GM23338 (cell line): ENCODE measurements at regions not wholly inside any gene's neighbourhood (a gene's known extent, or its start where the extent isn't known, plus 50 kb on each side); places are given as distances from the start of the nearest gene placed in this dataset.

Experiments used
- ATAC-seq: fragments of 200-7000 bp; cut with Tn5 transposase; 3 replicates; pipeline ENCODE4 v1.9.1; 2020
- DNase-seq: peaks from one replicate; pipeline ENCODE4 v3.0.0-alpha.2; 2015; ENCODE audit warnings: low spot score
- H2AFZ ChIP-seq: fragments of 200-600 bp; sonication (generic); 2 replicates; pipeline ENCODE4 v1.8.0; 2016; ENCODE audit warnings: antibody characterized with exemption, mild to moderate bottlenecking, moderate library complexity
- H3F3A ChIP-seq: fragments of 200-600 bp; sonication (generic); replicated peaks from 2 replicates; pipeline ENCODE4 v1.8.0; 2017; ENCODE audit warnings: antibody characterized with exemption, mixed run types, low read depth
- H3K27ac ChIP-seq: fragments of 200-600 bp; sonication (generic); 2 replicates; pipeline ENCODE4 v1.6.1; 2016; ENCODE audit warnings: low read depth
- H3K27me3 ChIP-seq: fragments of 200-600 bp; sonication (generic); 2 replicates; pipeline ENCODE4 v1.8.0; 2016; ENCODE audit warnings: mild to moderate bottlenecking, mixed run types, moderate library complexity; ENCODE audit not compliant: insufficient read depth
- H3K36me3 ChIP-seq: fragments of 200-600 bp; sonication (generic); 2 replicates; pipeline ENCODE4 v1.8.0; 2016; ENCODE audit warnings: mild to moderate bottlenecking; ENCODE audit not compliant: insufficient read depth
- H3K4me1 ChIP-seq: fragments of 200-600 bp; sonication (generic); 2 replicates; pipeline ENCODE4 v1.8.0; 2016; ENCODE audit warnings: mild to moderate bottlenecking, moderate library complexity; ENCODE audit not compliant: insufficient read depth
- H3K4me2 ChIP-seq: fragments of 200-600 bp; sonication (generic); 2 replicates; pipeline ENCODE4 v1.7.1; 2017; ENCODE audit warnings: mixed run types
- H3K4me3 ChIP-seq: fragments of 200-600 bp; sonication (generic); 2 replicates; pipeline ENCODE4 v1.6.1; 2016; ENCODE audit warnings: mixed run types
- H3K79me2 ChIP-seq: fragments of 200-600 bp; sonication (generic); replicated peaks from 2 replicates; pipeline ENCODE4 v1.8.0; 2017; ENCODE audit warnings: mild to moderate bottlenecking; ENCODE audit not compliant: insufficient read depth
- H3K9me2 ChIP-seq: fragments of 200-600 bp; sonication (generic); 2 replicates; pipeline ENCODE4 v1.8.0; 2017; ENCODE audit not compliant: insufficient read depth
- H4K20me1 ChIP-seq: fragments of 200-600 bp; sonication (generic); replicated peaks from 2 replicates; pipeline ENCODE4 v1.8.0; 2017; ENCODE audit warnings: mild to moderate bottlenecking; ENCODE audit not compliant: insufficient read depth
- H3K27ac Mint-ChIP-seq: 2 replicates; pipeline ENCODE4 v1.8.0; 2020; ENCODE audit warnings: inconsistent platforms, mild to moderate bottlenecking, moderate library complexity, mixed read lengths
- H3K27me3 Mint-ChIP-seq: 3 replicates; pipeline ENCODE4 v1.8.0; 2022; ENCODE audit warnings: low read depth, mild to moderate bottlenecking, moderate library complexity, mixed read lengths, inconsistent platforms; ENCODE audit not compliant: insufficient read depth, poor library complexity
- H3K36me3 Mint-ChIP-seq: 3 replicates; pipeline ENCODE4 v1.8.0; 2021; ENCODE audit warnings: low read depth, mild to moderate bottlenecking, inconsistent platforms, moderate library complexity, mixed read lengths
- H3K4me1 Mint-ChIP-seq: 3 replicates; pipeline ENCODE4 v1.8.0; 2020; ENCODE audit warnings: mild to moderate bottlenecking, inconsistent platforms, mixed read lengths
- H3K4me3 Mint-ChIP-seq: 3 replicates; pipeline ENCODE4 v1.8.0; 2021; ENCODE audit warnings: moderate library complexity, mild to moderate bottlenecking, inconsistent platforms, mixed read lengths
- H3K9me3 Mint-ChIP-seq: 3 replicates; pipeline ENCODE4 v1.8.0; 2020; ENCODE audit warnings: moderate library complexity, mild to moderate bottlenecking, inconsistent platforms, mixed read lengths
- CREB1 ChIP-seq: fragments of 250-450 bp; sonication (Bioruptor Pico); IDR thresholded peaks from 2 replicates; pipeline ENCODE4 v1.5.0; 2020; ENCODE audit warnings: low read depth, mild to moderate bottlenecking, moderate library complexity
- CTCF ChIP-seq, 2 experiments: fragments of 200-600 bp in 1 of 2; sonication (generic) in 1 of 2; conservative IDR thresholded peaks; 2 replicates each; pipeline versions ENCODE4 v1.5.1 to v1.6.1; 2016 to 2017; ENCODE audit warnings: antibody characterized with exemption in 2 of 2, low read depth in 2 of 2, mild to moderate bottlenecking in 2 of 2, moderate library complexity in 1 of 2
- ETS1 ChIP-seq: IDR thresholded peaks from 2 replicates; pipeline ENCODE4 v1.6.1; 2016; ENCODE audit warnings: antibody characterized with exemption
- EZH2 ChIP-seq: fragments of 200-600 bp; sonication (generic); IDR thresholded peaks from one replicate; pipeline ENCODE4 v1.8.0; 2017; ENCODE audit warnings: antibody characterized with exemption, mild to moderate bottlenecking, low read depth; ENCODE audit not compliant: unreplicated experiment
- EZH2phosphoT487 ChIP-seq: fragments of 200-600 bp; sonication (generic); IDR thresholded peaks from one replicate; pipeline ENCODE4 v1.8.1; 2018; ENCODE audit warnings: antibody characterized with exemption; ENCODE audit not compliant: unreplicated experiment
- JUNB ChIP-seq: IDR thresholded peaks from one replicate; pipeline ENCODE4 v1.6.1; 2016; ENCODE audit warnings: antibody characterized with exemption; ENCODE audit not compliant: unreplicated experiment
- NANOG ChIP-seq: IDR thresholded peaks from 2 replicates; pipeline ENCODE4 v1.6.1; 2016; ENCODE audit warnings: antibody characterized with exemption, borderline replicate concordance
- POLR2AphosphoS5 ChIP-seq: IDR thresholded peaks from 2 replicates; pipeline ENCODE4 v1.6.1; 2016; ENCODE audit warnings: antibody characterized with exemption, low read depth
- REST ChIP-seq: IDR thresholded peaks from one replicate; pipeline ENCODE4 v1.6.1; 2018; ENCODE audit warnings: antibody characterized with exemption; ENCODE audit not compliant: unreplicated experiment
- STAT1 ChIP-seq: IDR thresholded peaks from one replicate; pipeline ENCODE4 v1.6.1; 2016; ENCODE audit warnings: antibody characterized with exemption; ENCODE audit not compliant: unreplicated experiment
- ZNF114 ChIP-seq: fragments of 250-450 bp; sonication (Bioruptor Pico); IDR thresholded peaks from 2 replicates; pipeline ENCODE4 v1.5.0; 2020; ENCODE audit warnings: mild to moderate bottlenecking, moderate library complexity
- ZNF331 ChIP-seq: fragments of 250-450 bp; sonication (Bioruptor Pico); IDR thresholded peaks from 2 replicates; pipeline ENCODE4 v1.5.0; 2020; ENCODE audit warnings: low read depth, mild to moderate bottlenecking, moderate library complexity
- ZNF462 ChIP-seq: fragments of 250-450 bp; sonication (Bioruptor Pico); IDR thresholded peaks from 2 replicates; pipeline ENCODE4 v1.5.0; 2020; ENCODE audit warnings: mild to moderate bottlenecking, moderate library complexity

- DNase-seq (no peak), ATAC-seq (no peak)
- H3K27me3 ChIP-seq = no peaks in the 10 kb centered on the region
- H3K36me3 ChIP-seq = no peaks in the 10 kb centered on the region
- H3K36me3 Mint-ChIP-seq = peaks cover 20% of the 10 kb centered on the region; the same call in 2 of the 3 replicates
- TF ChIP-seq ZNF462 (CRISPR knock-in tag) = no peak
- TF ChIP-seq CREB1 (CRISPR knock-in tag) = no peak
- no peak for TF ChIP-seq ZNF114 (CRISPR knock-in tag)
- no peak for TF ChIP-seq CTCF (conservative IDR thresholded peaks at IDR 0.05; ENCODE audit: low read depth in 2 of 2)
- TF ChIP-seq NANOG = no peak
- TF ChIP-seq STAT1 = no peak
- TF ChIP-seq JUNB = no peak
- TF ChIP-seq REST = no peak
- no peak for TF ChIP-seq POLR2AphosphoS5
- TF ChIP-seq EZH2phosphoT487 = no peak
- no peak for TF ChIP-seq ETS1
- no peak for TF ChIP-seq ZNF331
- TF ChIP-seq EZH2 = no peak
- no peaks in the 10 kb centered on the region for H4K20me1 ChIP-seq
- H3K4me3 Mint-ChIP-seq = no peak overlapping the region
- H3K4me3 ChIP-seq = no peak overlapping the region
- no peaks in the 10 kb centered on the region for H3K4me1 ChIP-seq
- H3K27ac Mint-ChIP-seq = no peak overlapping the region
- H2AFZ ChIP-seq = no peak overlapping the region
- no peak overlapping the region for H3K4me2 ChIP-seq
- H3K27me3 Mint-ChIP-seq = no peaks in the 10 kb centered on the region
- H3K9me3 Mint-ChIP-seq = peaks cover 25% of the 10 kb centered on the region
- no peak overlapping the region for H3K27ac ChIP-seq
- H3K9me2 ChIP-seq = no peaks in the 10 kb centered on the region
- no peaks in the 10 kb centered on the region for H3K79me2 ChIP-seq
- peaks cover 11% of the 10 kb centered on the region; the same call in 1 of the 3 replicates for H3K4me1 Mint-ChIP-seq
- no peaks in the 10 kb centered on the region for H3F3A ChIP-seq
Observed at GRCh38 chr10:55858730-55859129, 502.3 kb downstream of the ZWINT start.
